SK-N-SH treated with all-trans-retinoic acid at 6 μM for 48 hours (cell line): ENCODE measurements at regions not wholly inside any gene's neighbourhood (a gene's known extent, or its start where the extent isn't known, plus 50 kb on each side); places are given as distances from the start of the nearest gene placed in this dataset.

Experiments used
- CREB5 ChIP-seq: fragments of 250-450 bp; sonication (Bioruptor Pico); IDR thresholded peaks from 2 replicates; pipeline ENCODE4 v1.5.1; 2020; ENCODE audit warnings: low read depth, mild to moderate bottlenecking, moderate library complexity
- PATZ1 ChIP-seq: fragments of 250-450 bp; sonication (Bioruptor Pico); IDR thresholded peaks from 2 replicates; pipeline ENCODE4 v1.8.0; 2020; ENCODE audit warnings: mild to moderate bottlenecking, moderate library complexity, borderline replicate concordance
- SNAI2 ChIP-seq: fragments of 250-450 bp; sonication (Bioruptor Pico); IDR thresholded peaks from 2 replicates; pipeline ENCODE4 v1.5.0; 2020; ENCODE audit warnings: mild to moderate bottlenecking, moderate library complexity
- TSHZ2 ChIP-seq: fragments of 250-450 bp; sonication (Bioruptor Pico); IDR thresholded peaks from 2 replicates; pipeline ENCODE4 v1.5.0; 2020; ENCODE audit warnings: mild to moderate bottlenecking, moderate library complexity
- ZFP30 ChIP-seq: fragments of 450-650 bp; formaldehyde crosslinking; IDR thresholded peaks from 2 replicates; pipeline ENCODE4 v1.5.0; 2022; ENCODE audit warnings: mild to moderate bottlenecking, moderate library complexity
- ZNF565 ChIP-seq: fragments of 450-650 bp; formaldehyde crosslinking; conservative IDR thresholded peaks from 2 replicates; pipeline ENCODE4 v1.5.0; 2020; ENCODE audit warnings: low read depth, mild to moderate bottlenecking, moderate library complexity

- no peak for TF ChIP-seq ZFP30 (CRISPR knock-in tag)
- TF ChIP-seq TSHZ2 (CRISPR knock-in tag), result no peak
- no peak for TF ChIP-seq SNAI2 (CRISPR knock-in tag)
- TF ChIP-seq PATZ1 (CRISPR knock-in tag), result no peak
- no peak for TF ChIP-seq CREB5 (CRISPR knock-in tag)
- TF ChIP-seq ZNF565, result no peak
Observed at GRCh38 chr13:48818495-48819356, 157.0 kb upstream of the FNDC3A start.
